Neuronal stem cell (in vitro differentiated cells): ENCODE measurements at regions not wholly inside any gene's neighbourhood (a gene's known extent, or its start where the extent isn't known, plus 50 kb on each side); places are given as distances from the start of the nearest gene placed in this dataset.
"Not testable (repeated sequence)": the region's sequence is repeated elsewhere in the genome, so short reads cannot be mapped to it uniquely, and the experiment has no call there.

Source experiments
- DNase-seq: peaks from one replicate; pipeline ENCODE4 v3.0.0-alpha.2; 2013; ENCODE audit warnings: low spot score
- H2AFZ ChIP-seq: one replicate; pipeline ENCODE4 v1.6.1; 2013; ENCODE audit warnings: mild to moderate bottlenecking, low read length, inconsistent platforms
- H2AK5ac ChIP-seq: 2 replicates; pipeline ENCODE4 v1.6.1; 2013; ENCODE audit warnings: low read depth, mild to moderate bottlenecking, inconsistent platforms, low read length, moderate library complexity, mixed read lengths
- H2BK120ac ChIP-seq: 2 replicates; pipeline ENCODE4 v1.6.1; 2013; ENCODE audit warnings: low read depth, mild to moderate bottlenecking, inconsistent platforms, low read length, moderate library complexity, mixed read lengths
- H2BK12ac ChIP-seq: one replicate; pipeline ENCODE4 v1.6.1; 2013; ENCODE audit warnings: low read length, inconsistent platforms
- H2BK15ac ChIP-seq: 2 replicates; pipeline ENCODE4 v1.6.1; 2013; ENCODE audit warnings: mild to moderate bottlenecking, low read length, inconsistent platforms, mixed read lengths
- H2BK5ac ChIP-seq: one replicate; pipeline ENCODE4 v1.6.1; 2013; ENCODE audit warnings: inconsistent platforms, mild to moderate bottlenecking, low read length, moderate library complexity
- H3K14ac ChIP-seq: one replicate; pipeline ENCODE4 v1.6.1; 2013; ENCODE audit warnings: low read length, inconsistent platforms
- H3K18ac ChIP-seq: 2 replicates; pipeline ENCODE4 v1.6.1; 2013; ENCODE audit warnings: low read length, inconsistent platforms
- H3K23ac ChIP-seq: 2 replicates; pipeline ENCODE4 v1.6.1; 2013; ENCODE audit warnings: low read depth, mild to moderate bottlenecking, mixed read lengths, low read length, inconsistent platforms; ENCODE audit not compliant: poor library complexity
- H3K27ac ChIP-seq: replicated peaks from 3 replicates; pipeline ENCODE4 v1.5.1; 2013; ENCODE audit warnings: low read length, inconsistent platforms
- H3K27me3 ChIP-seq, 3 experiments: 2 replicates each; pipeline ENCODE4 v1.6.1; 2013; ENCODE audit warnings: low read length in 3 of 3, mild to moderate bottlenecking in 2 of 3, inconsistent platforms in 1 of 3, low read depth in 1 of 3, mixed read lengths in 1 of 3, moderate library complexity in 1 of 3; ENCODE audit not compliant: control insufficient read depth in 3 of 3, insufficient read depth in 3 of 3
- H3K36me3 ChIP-seq, 2 donors: replicated peaks in 1 of 2; 2 replicates each; pipeline ENCODE4 v1.6.1; 2013; ENCODE audit warnings: low read length in 2 of 2; ENCODE audit not compliant: control insufficient read depth in 2 of 2, insufficient read depth in 2 of 2
- H3K4ac ChIP-seq: 2 replicates; pipeline ENCODE4 v1.6.1; 2013; ENCODE audit warnings: inconsistent platforms, mild to moderate bottlenecking, low read length, moderate library complexity
- H3K4me1 ChIP-seq, 2 donors: 1 replicate in 1 of 2; 2 replicates in 1 of 2; pipeline ENCODE4 v1.6.1; 2013; ENCODE audit warnings: low read length in 2 of 2, low read depth in 1 of 2; ENCODE audit not compliant: control insufficient read depth in 2 of 2, insufficient read depth in 1 of 2
- H3K4me2 ChIP-seq: one replicate; pipeline ENCODE4 v1.6.1; 2013; ENCODE audit warnings: mild to moderate bottlenecking, low read length, inconsistent platforms; ENCODE audit not compliant: insufficient read depth, poor library complexity, severe bottlenecking
- H3K4me3 ChIP-seq, 2 donors: 2 replicates each; pipeline ENCODE4 v1.5.1; 2013; ENCODE audit warnings: low read length in 2 of 2, mild to moderate bottlenecking in 2 of 2, inconsistent platforms in 1 of 2, moderate library complexity in 1 of 2
- H3K79me1 ChIP-seq: one replicate; pipeline ENCODE4 v1.6.1; 2013; ENCODE audit warnings: low read depth, mild to moderate bottlenecking, inconsistent platforms, low read length, moderate library complexity
- H3K9ac ChIP-seq: one replicate; pipeline ENCODE4 v1.6.1; 2013; ENCODE audit warnings: mild to moderate bottlenecking, low read depth, low read length, inconsistent platforms; ENCODE audit not compliant: poor library complexity
- H3K9me3 ChIP-seq, 2 donors: replicated peaks in 1 of 2; 2 replicates each; pipeline versions ENCODE3 to v1.6.1; 2013; ENCODE audit warnings: low read length in 2 of 2, mild to moderate bottlenecking in 2 of 2, inconsistent platforms in 1 of 2, low read depth in 1 of 2, mixed read lengths in 1 of 2, moderate library complexity in 1 of 2; ENCODE audit not compliant: control insufficient read depth in 2 of 2, insufficient read depth in 1 of 2
- H4K8ac ChIP-seq: one replicate; pipeline ENCODE4 v1.6.1; 2013; ENCODE audit warnings: low read depth, mild to moderate bottlenecking, inconsistent platforms, low read length, moderate library complexity
- H4K91ac ChIP-seq: one replicate; pipeline ENCODE4 v1.6.1; 2013; ENCODE audit warnings: low read length, low read depth, mild to moderate bottlenecking, inconsistent platforms; ENCODE audit not compliant: poor library complexity
- WGBS, 2 donors: extraction: QIAGEN DNeasy Blood & Tissue Kit; methylation state at CpG; one replicate each; pipeline ENCODE4 v1.1.7; 2013; ENCODE audit warnings: missing lambda C conversion rate in 2 of 2, mixed read lengths in 1 of 2; ENCODE audit not compliant: insufficient read length in 2 of 2, insufficient replicate concordance in 1 of 2; ENCODE audit errors: extremely low coverage in 2 of 2; 5-methylcytosine and 5-hydroxymethylcytosine counted together

- no peak overlapping the region for H3K14ac ChIP-seq
- no peaks in the 10 kb centered on the region for H3K27me3 ChIP-seq
- H4K8ac ChIP-seq, result no peak overlapping the region
Measured at GRCh38 chrX:112473654-112474053, 206.1 kb downstream of the LHFPL1 start.

DNA sequence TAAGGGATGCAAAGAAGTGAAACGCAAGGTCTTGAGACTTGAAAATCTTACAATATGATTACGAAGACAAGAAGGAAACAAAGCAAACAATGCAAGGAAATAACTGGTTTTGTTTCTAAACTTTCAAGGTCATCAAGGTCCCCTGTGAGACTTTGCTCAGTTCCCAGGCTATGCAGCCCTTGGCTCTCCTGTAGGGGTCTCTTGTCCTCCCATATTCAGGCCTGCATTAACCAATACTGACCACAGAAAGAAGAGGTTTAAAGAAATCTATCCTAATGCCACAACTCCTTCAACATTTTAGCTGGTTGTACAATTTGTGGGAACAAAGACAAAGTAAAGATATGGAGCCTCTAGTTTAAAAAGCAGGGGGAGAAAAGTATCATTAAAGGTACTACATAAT, 209.2 kb downstream of the LHFPL1 start:
- no peak overlapping the region for H2BK12ac ChIP-seq
- no peak overlapping the region for H3K18ac ChIP-seq
- no peak overlapping the region for H3K14ac ChIP-seq
- H3K36me3 ChIP-seq, result no peaks in the 10 kb centered on the region
- no peak overlapping the region for H3K23ac ChIP-seq
- H2AFZ ChIP-seq, result no peak overlapping the region
- DNase-seq, result no peak
- H4K8ac ChIP-seq, result no peak overlapping the region
- no peak overlapping the region for H3K4ac ChIP-seq
- no peak overlapping the region for H4K91ac ChIP-seq
- H3K9ac ChIP-seq, result no peak overlapping the region
- H3K4me1 ChIP-seq, result no peaks in the 10 kb centered on the region
- no peak overlapping the region for H3K4me2 ChIP-seq
- H2BK120ac ChIP-seq, result no peak overlapping the region
- H3K4me3 ChIP-seq, result no peak overlapping the region
- WGBS, 2 donors, result no CpG with 5 or more reads among the region's 2 CpGs
- no peak overlapping the region for H2BK15ac ChIP-seq
- no peak overlapping the region for H3K27ac ChIP-seq
- no peaks in the 10 kb centered on the region for H3K9me3 ChIP-seq
- no peak overlapping the region for H2AK5ac ChIP-seq
- H3K79me1 ChIP-seq, result no peaks in the 10 kb centered on the region
- H2BK5ac ChIP-seq, result no peak overlapping the region
- no peaks in the 10 kb centered on the region for H3K27me3 ChIP-seq

More at GRCh38 chrX:112473654-112474053, 206.1 kb downstream of the LHFPL1 start:
- Histone ChIP-seq H2AFZ (no peak overlapping the region), H2AK5ac (no peak overlapping the region), H3K23ac (no peak overlapping the region), H2BK5ac (no peak overlapping the region), H2BK15ac (no peak overlapping the region), H3K9me3 (no peaks in the 10 kb centered on the region), H3K9ac (no peak overlapping the region), H3K4me3 (no peak overlapping the region), H3K79me1 (no peaks in the 10 kb centered on the region), H4K91ac (no peak overlapping the region), H3K4me2 (no peak overlapping the region), H2BK12ac (no peak overlapping the region), H3K36me3 (no peaks in the 10 kb centered on the region), H3K4me1 (no peaks in the 10 kb centered on the region), H3K27ac (no peak overlapping the region), H3K4ac (no peak overlapping the region), H2BK120ac (no peak overlapping the region), H3K18ac (no peak overlapping the region)
- no CpG with 5 or more reads among the region's 3 CpGs for whole genome bisulfite sequencing, 2 donors
- DNase-seq, result no peak

DNA sequence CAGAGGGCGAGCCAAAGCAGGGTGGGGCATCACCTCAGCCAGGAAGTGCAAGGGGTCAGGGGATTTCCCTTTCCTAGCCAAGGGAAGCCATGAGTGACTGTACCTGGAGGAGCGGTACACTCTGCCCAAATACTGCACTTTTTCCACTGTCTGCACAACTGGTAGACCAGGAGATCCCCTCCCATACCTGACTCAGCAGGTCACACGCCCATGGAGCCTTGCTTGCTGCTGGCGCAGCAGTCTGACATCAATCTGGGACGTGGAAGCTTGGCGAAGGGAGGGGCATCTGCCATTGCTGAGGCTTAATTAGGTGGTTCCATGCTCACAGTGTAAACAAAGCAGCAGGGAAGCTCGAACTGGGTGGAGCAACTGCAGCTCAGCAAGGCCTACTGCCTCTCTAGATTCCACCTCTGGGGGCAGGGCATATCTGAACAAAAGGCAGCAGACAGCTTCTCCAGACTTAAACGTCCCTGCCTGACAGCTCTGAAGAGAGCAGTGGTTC, 217.7 kb downstream of the LHFPL1 start:
- no CpG with 5 or more reads among the region's 8 CpGs for WGBS, 2 donors
- H3K4me1 ChIP-seq, H2AK5ac ChIP-seq, H3K4me2 ChIP-seq, DNase-seq, H3K36me3 ChIP-seq, H3K9me3 ChIP-seq, H3K4me3 ChIP-seq, H3K27ac ChIP-seq, H4K91ac ChIP-seq, H2AFZ ChIP-seq, H2BK120ac ChIP-seq, H3K79me1 ChIP-seq, H4K8ac ChIP-seq, H3K27me3 ChIP-seq, H3K9ac ChIP-seq, H3K14ac ChIP-seq, H3K4ac ChIP-seq, H3K18ac ChIP-seq, H2BK5ac ChIP-seq, H2BK12ac ChIP-seq, H3K23ac ChIP-seq, H2BK15ac ChIP-seq: not testable (repeated sequence)

- Histone ChIP-seq H3K4me3 (no peak overlapping the region), H3K4me1 (peaks cover 0 to 2% of the 10 kb centered on the region in 2 donors), H3K4ac (no peak overlapping the region), H3K4me2 (no peak overlapping the region), H2BK12ac (no peak overlapping the region), H3K27me3 (no peaks in the 10 kb centered on the region), H4K8ac (no peak overlapping the region), H2AK5ac (no peak overlapping the region), H2AFZ (no peak overlapping the region), H2BK120ac (no peak overlapping the region), H2BK5ac (no peak overlapping the region), H4K91ac (no peak overlapping the region), H2BK15ac (no peak overlapping the region), H3K27ac (no peak overlapping the region), H3K23ac (no peak overlapping the region), H3K9me3 (no peaks in the 10 kb centered on the region), H3K79me1 (no peaks in the 10 kb centered on the region), H3K18ac (no peak overlapping the region), H3K36me3 (no peaks in the 10 kb centered on the region), H3K14ac (no peak overlapping the region), H3K9ac (no peak overlapping the region)
- DNase-seq, result no peak
Measured at GRCh38 chrX:112457788-112458187, 221.9 kb downstream of the LHFPL1 start.
